ENCODE measurements at regions not wholly inside any gene's neighbourhood (a gene's known extent, or its start where the extent isn't known, plus 50 kb on each side); places are given as distances from the start of the nearest gene placed in this dataset.
A peak's percentile ranks its signal among the peaks of the same experiment; 100 is the strongest.

DNA sequence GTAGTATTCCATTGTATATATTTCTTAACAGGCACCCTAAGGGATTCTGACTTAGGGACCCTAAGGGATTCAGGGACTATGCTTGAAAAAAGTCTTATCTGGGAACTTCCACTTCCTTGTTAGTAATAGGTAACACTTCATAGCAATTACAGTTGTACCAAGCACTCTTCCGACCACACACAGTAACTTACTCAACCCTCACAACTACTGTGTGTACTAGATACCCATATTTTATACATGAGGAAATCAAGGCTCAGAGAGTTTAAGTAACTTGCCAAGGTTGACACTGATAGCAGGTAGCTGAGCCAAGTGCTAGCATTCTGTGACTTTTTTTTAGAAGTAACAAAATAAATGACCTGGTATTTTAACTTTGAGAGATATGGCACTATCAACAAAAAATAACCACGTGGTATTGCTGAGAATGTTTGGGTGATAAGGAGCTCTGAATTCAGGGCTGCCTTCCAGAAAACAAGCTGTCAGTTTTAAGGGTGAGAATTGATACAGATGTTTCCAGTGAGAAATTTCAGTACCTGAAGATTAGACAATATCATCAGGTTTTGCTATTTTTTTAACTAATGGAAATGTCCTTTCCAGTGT, 210.3 kb upstream of the SUCLG2 start:
- intact Hi-C loops (cut with DNase I, micrococcal nuclease): no loop called here
- Histone ChIP-seq H3K36me3 (ENCODE audit: low read depth) (no peaks in the 10 kb centered on the region), H3K4me3 (no peak overlapping the region), H3K9me3 (no peaks in the 10 kb centered on the region), H3K4me1 (ENCODE audit: low read depth) (no peaks in the 10 kb centered on the region)
- TF ChIP-seq, protein P1, sequence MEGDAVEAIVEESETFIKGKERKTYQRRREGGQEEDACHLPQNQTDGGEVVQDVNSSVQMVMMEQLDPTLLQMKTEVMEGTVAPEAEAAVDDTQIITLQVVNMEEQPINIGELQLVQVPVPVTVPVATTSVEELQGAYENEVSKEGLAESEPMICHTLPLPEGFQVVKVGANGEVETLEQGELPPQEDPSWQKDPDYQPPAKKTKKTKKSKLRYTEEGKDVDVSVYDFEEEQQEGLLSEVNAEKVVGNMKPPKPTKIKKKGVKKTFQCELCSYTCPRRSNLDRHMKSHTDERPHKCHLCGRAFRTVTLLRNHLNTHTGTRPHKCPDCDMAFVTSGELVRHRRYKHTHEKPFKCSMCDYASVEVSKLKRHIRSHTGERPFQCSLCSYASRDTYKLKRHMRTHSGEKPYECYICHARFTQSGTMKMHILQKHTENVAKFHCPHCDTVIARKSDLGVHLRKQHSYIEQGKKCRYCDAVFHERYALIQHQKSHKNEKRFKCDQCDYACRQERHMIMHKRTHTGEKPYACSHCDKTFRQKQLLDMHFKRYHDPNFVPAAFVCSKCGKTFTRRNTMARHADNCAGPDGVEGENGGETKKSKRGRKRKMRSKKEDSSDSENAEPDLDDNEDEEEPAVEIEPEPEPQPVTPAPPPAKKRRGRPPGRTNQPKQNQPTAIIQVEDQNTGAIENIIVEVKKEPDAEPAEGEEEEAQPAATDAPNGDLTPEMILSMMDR (IDR thresholded peaks at IDR 0.05): no peak
- DNase-seq: no peak
- no peak for ATAC-seq

DNA sequence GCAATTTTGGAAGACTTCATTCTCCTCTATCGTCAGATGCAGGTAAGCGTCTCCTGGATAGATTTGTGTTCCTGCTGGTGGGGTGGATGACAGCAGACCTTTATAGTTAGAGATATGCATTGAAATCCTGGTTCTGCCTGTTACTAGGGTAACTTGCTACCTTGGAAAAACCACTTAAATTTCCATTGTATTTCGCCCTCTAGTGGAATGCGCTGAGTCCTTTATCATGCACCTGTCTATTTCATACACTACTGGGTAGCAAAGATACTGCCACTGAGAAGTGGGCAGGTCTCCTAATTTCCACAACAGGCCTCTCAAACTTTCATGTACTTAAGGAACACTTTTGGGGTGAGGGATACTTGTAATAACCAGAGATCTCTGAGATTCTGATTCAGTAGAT, 209.5 kb upstream of the SUCLG2 start:
- intact Hi-C loops (cut with DNase I, micrococcal nuclease): no loop called here
- H3K4me1 ChIP-seq (ENCODE audit: low read depth): no peaks in the 10 kb centered on the region
- peak; percentile 26 for ATAC-seq

DNA sequence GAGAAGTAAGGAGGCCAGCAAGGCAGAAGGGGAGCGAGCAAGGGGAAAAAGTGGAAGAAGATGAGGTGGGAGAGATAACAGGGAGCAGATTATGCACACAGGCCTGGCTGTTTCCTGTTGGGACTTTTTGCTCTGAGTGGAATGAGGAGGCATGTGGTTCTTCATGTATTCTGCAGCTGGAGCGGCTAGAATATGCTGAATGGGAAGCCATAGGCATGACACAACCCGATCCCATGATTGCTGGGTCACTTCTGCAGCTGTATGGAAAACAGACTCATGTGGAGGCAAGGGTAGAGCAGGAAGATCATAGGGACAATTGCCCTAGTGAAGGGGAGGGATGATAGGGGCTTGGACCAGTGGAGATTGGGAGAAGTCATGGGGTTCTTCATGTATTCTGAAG, 206.0 kb upstream of the SUCLG2 start:
- intact Hi-C loops (cut with DNase I, micrococcal nuclease): no loop called here
- H3K36me3 ChIP-seq (ENCODE audit: low read depth): no peaks in the 10 kb centered on the region
- ATAC-seq (no peak), DNase-seq (no peak)
- no peak overlapping the region for H3K4me3 ChIP-seq
- no peaks in the 10 kb centered on the region for H3K4me1 ChIP-seq (ENCODE audit: low read depth)
- TF ChIP-seq, protein P1 (IDR thresholded peaks at IDR 0.05): no peak
- peaks cover 2% of the 10 kb centered on the region for H3K9me3 ChIP-seq

More for the DNA sequence above, 209.5 kb upstream of the SUCLG2 start:
- Histone ChIP-seq H3K4me3 (no peak overlapping the region), H3K9me3 (peaks cover 2% of the 10 kb centered on the region), H3K36me3 (ENCODE audit: low read depth) (no peaks in the 10 kb centered on the region)
- DNase-seq: peak in 1 of 3 donors; percentile 23
- TF ChIP-seq, protein P1 (IDR thresholded peaks at IDR 0.05): no peak

DNA sequence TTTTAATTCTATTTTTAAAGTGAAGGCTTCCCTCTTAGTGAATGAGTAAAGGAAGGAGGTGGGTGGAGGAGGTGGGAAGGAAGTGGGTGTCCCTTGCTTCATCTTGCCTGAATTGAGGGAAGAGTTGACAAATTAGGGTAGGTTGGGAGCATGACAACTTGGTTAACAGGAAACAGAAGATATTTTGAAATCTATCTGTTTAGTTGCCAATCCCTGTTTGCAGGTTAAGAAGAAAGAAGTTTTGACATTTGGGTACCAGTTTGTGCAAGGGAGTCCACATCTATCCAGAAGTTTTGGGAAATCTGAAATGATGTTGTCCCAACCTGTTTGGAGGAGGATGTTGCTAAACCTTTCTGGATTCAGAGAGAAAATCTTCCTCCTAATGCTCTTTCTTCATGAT, 204.1 kb upstream of the SUCLG2 start:
- ATAC-seq: no peak
- TF ChIP-seq, protein P1 (IDR thresholded peaks at IDR 0.05): no peak
- H3K9me3 ChIP-seq: peaks cover 2% of the 10 kb centered on the region
- no peak for DNase-seq
- H3K4me3 ChIP-seq: no peak overlapping the region
- intact Hi-C loops (cut with DNase I, micrococcal nuclease): no loop called here
- H3K4me1 ChIP-seq (ENCODE audit: low read depth): no peaks in the 10 kb centered on the region
- no peaks in the 10 kb centered on the region for H3K36me3 ChIP-seq (ENCODE audit: low read depth)

DNA sequence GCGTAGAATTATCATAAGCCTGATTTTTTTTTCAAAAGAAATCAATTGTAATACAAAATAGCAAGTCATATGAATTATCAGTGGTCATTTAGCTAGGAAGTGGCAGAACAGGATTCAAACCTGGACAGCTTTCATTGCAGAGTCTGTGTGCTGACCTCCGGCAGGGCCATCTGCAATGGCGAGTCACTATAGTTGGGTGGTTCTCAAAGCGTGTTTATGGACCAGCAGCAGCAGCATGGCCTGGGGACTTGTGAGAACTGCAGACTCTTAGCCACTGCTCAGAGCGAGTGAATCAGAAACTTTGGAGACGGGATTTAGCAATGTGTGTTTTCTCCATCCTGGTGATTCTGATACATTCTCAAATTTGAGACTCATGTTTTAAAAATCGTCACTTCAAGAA, 202.3 kb upstream of the SUCLG2 start:
- TF ChIP-seq, protein P1 (IDR thresholded peaks at IDR 0.05): no peak
- H3K4me3 ChIP-seq: no peak overlapping the region
- no peaks in the 10 kb centered on the region for H3K4me1 ChIP-seq (ENCODE audit: low read depth)
- H3K9me3 ChIP-seq: peaks cover 2% of the 10 kb centered on the region
- no peak for ATAC-seq
- intact Hi-C loops (cut with DNase I, micrococcal nuclease): no loop called here
- H3K36me3 ChIP-seq (ENCODE audit: low read depth): no peaks in the 10 kb centered on the region
- no peak for DNase-seq

DNA sequence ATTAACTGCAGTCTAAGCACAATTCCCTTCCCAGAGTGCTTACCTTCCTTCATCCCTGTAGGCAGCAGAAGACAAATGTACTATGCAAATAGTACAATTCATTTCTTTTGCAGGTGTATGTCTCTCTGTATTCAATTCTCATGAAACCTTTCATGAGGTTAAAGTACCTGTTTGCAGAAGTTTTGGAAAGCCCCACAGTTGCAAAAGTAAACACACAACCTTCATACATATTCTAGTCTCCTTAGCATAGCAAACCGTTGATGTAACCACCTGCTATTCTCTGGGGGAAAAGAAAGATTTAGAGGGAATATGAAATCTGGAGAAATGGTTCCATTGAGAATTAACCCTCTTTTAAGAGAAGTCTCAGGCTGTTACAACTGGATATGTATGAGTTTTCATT, 200.3 kb upstream of the SUCLG2 start:
- Histone ChIP-seq H3K9me3 (peaks cover 2% of the 10 kb centered on the region), H3K4me1 (ENCODE audit: low read depth) (no peaks in the 10 kb centered on the region), H3K36me3 (ENCODE audit: low read depth) (no peaks in the 10 kb centered on the region), H3K4me3 (no peak overlapping the region)
- ATAC-seq: peak; percentile 26
- DNase-seq: no peak
- intact Hi-C loops (cut with DNase I, micrococcal nuclease): no loop called here
- TF ChIP-seq, protein P1 (IDR thresholded peaks at IDR 0.05): no peak

Data from mucosa of descending colon (tissue), 3 donors.